NOMO-1 (cell line): ENCODE measurements at regions not wholly inside any gene's neighbourhood (a gene's known extent, or its start where the extent isn't known, plus 50 kb on each side); places are given as distances from the start of the nearest gene placed in this dataset.

Experiments used
- DNase-seq, 2 experiments: peaks; one replicate each; lab custom pipeline; 2025; ENCODE audit not compliant: unreplicated experiment in 2 of 2; lab: John Stamatoyannopoulos, UW

DNA sequence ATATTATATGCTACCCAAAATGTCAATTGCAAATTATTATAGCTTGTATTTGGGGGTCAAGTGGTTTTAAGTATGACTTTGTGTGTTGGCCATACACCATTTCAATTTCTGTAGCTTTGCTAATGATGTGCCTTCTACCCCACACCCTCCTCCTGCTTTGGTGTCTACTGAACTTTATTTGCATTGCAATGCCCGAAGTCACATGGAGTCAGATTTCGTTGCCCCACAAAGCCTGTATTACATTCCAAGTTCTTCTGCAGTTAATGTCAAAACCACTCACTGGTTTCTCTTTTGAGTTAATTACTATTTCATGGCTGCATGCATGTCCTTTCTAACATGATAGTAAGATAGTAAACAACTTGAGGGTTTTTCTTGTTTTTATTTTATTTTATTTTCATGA, 528.9 kb downstream of the RIT2 start:
- DNase-seq: no peak

DNA sequence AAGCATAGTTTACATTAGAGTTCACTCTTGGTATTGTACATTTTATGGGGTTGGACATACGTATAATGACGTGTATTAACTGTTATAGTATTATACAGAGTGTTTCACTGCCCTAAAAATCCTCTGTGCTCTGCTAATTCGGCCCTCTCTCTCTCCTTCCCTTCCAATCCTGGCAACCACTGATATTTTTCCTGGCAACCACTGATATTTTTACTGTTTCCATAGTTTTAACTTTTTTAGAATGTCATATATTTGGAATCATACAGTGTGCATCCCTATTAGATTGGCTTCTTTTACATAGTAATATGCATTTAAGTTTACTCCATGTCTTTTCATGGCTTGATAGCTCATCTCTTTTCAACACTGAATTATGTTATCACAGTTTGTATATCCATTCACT, 526.7 kb downstream of the RIT2 start:
- no peak for DNase-seq

- no peak for DNase-seq
These were observed 510.7 kb downstream of the RIT2 start for GRCh38 chr18:42604820-42605219.

DNA sequence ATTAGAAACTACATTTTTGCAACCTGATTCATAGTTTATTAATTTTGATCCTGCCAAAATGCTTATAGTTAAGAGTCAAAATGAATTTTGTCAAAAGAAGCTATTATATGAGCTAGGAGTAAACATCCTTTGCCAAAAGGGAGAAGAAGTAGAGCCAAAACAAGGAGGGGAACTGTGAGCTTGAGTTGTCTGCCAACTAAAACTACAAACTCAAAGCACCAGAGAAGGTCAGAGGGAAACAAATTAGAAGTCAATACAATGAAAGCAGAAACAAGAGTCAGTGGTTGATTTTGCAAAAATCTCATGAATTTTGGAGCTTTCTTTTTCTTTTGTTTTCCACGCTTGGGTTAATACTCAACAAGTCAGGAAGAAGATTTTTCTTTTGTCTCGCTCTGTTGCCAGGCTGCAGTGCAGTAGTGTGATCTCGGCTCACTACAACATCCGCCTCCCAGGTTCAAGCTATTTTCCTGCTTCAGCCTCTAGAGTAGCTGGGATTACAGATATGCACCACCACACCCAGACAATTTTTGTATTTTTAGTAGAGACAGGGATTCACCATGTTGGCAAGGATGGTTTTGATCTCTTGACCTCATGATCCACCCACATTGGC, 508.5 kb downstream of the RIT2 start:
- no peak for DNase-seq

DNA sequence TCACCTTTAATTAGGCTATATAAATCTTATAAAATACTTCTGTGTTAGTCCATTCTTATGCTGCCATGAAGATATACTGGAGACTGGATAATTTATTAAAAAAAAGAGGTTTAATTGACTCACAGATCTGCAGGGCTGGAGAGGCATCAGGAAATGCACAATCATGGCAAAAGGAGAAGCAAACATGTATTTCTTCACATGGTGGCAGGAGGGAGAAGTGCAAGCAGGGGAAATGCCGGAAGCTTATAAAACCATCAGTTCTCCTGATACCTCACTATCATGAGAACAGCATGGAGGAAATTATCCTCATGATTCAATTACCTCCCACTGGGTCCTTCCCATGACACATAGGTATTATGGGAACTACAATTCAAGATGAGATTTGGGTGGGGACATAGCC, 504.4 kb downstream of the RIT2 start:
- no peak for DNase-seq

GRCh38 chr18:42614619-42615293, 500.7 kb downstream of the RIT2 start:
- no peak for DNase-seq

GRCh38 chr18:42617221-42617620, 498.3 kb downstream of the RIT2 start:
- no peak for DNase-seq

DNA sequence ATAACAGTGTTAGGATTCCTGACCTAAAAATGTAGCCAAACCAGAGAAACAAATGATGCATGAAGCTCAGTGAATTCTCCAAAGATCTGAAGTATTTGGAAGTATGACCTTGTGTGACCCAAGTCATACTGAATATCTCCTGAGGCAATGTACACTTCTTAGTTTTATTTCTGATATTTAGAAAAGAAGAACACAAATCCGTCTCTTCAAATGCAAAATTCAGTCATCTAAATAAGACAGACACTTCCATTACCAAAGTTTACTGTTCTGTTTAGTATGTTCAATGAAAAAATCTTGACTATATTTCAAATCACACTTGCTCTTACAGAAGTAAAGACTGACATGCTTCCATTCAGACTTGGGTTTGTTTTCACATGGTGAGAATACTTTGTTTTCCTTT, 495.7 kb downstream of the RIT2 start:
- no peak for DNase-seq

DNA sequence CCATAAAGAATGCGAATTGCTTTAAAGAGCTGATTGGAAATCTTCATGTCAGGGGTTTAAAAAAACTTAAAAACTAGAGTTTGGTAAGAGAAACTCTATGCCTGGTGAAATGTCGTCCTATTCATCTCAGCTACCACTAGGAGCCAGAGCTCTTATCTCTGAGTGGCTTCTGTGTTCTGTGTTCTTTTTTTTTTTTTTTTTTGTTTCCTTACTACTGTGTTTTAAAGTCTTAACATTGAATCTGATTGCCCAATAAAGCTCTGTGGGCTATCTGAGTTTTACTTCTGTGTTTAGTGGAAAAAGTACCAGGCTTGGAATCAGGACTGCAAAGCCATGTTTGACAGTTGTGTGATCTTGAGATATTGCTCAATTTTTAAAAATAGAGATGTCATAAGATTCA, 494.8 kb downstream of the RIT2 start:
- no peak for DNase-seq

DNA sequence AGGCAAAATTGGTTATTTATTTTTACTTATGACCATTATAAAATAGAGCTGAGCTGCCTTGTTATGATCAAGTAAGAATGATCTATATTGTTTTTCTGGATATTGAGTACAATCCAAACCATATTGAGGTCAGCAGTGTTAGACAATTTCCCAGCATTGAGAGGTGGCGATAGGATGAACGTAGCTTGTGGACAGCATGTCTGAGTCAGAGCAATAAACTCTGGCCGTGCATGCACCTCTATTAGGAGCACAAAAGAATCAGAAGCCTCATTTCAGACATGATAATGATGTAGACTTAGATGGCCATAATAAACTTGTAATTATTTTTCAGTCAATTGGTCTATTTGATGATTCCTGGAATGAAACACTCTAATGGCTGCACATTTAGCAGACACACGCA, 491.6 kb downstream of the RIT2 start:
- DNase-seq: no peak

DNA sequence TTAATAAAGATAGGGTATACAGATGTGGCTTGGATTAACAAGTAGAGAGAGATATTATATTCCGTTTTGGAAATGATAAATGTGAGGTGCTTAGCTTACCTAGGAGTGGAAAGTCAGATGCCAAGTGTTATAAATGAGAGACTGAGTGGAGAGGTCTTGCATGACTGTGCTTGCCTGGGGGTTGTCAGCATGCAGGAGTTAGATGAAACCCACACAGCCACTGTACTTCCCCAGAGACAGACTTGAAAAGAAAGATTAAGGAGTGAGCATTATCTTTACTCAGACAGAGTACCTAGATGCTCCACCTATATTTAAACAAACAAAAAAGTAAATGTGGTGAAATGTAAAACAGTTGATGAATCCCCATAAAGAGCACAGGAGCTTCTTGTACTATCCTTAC, 482.7 kb downstream of the RIT2 start:
- no peak for DNase-seq

- DNase-seq: no peak
These were observed 480.0 kb downstream of the RIT2 start for GRCh38 chr18:42635378-42636048.

GRCh38 chr18:42636309-42636708, 479.2 kb downstream of the RIT2 start:
- DNase-seq: no peak

GRCh38 chr18:42640160-42640559, 475.3 kb downstream of the RIT2 start:
- no peak for DNase-seq

DNA sequence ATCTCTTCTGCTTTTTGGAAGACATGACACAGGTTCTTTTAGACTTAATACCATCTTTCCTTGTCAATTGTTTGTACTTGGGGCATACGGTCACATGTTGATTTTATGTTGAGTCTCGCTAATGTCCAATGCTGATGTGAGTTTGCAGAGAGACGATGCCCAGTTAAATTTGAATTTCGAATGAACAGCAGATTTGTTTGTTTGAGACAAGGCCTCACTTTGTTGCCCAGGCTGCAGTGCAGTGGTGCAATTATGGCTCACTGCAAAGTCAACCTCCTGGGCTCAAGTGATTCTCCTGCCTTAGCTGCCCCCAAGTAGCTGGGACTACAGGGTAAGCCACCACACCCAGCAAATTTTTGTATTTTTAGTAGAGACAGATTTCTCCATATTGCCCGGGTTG, 473.5 kb downstream of the RIT2 start:
- no peak for DNase-seq

GRCh38 chr18:42644729-42645131, 470.8 kb downstream of the RIT2 start:
- DNase-seq: no peak

GRCh38 chr18:42649331-42650035, 466.0 kb downstream of the RIT2 start:
- no peak for DNase-seq

DNA sequence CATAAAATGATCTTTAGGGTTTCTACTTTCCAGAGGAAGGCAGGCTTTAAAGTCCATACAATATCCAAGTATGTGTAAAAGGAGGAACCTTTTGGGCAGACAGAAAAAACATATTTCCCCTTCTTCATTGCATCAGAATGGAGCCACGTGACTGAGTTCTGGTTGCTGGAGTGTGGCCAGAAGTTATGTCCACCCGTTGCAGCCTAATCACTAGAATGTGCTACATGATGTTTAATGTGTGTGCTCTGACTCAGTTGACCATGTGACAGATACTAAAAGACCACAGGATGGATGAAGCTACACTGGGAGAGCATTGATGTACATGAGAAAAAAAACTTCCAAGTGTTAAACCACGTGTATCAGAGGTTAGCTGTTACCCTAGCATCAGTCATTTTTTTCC, 460.9 kb downstream of the RIT2 start:
- peak; percentile 26 for DNase-seq

DNA sequence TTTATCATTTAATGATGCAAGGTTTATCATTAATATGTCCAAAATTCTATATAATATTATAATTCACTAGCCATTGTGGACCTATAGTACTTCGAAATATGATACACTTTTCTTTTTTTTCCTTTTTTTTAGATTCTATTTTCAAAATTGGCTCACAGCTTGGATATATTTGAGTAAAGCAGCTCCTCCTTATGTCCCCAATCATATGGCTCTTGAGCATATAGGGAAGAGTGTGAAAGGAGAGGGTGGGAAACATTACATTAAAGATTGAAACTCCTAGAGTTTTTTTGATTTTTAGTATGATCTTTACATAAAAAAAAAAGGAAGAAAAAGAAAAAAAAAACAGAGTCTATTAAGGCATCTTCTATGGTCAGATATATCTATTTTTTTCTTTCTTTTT, 457.9 kb downstream of the RIT2 start:
- DNase-seq: no peak

GRCh38 chr18:42658171-42658570, 457.3 kb downstream of the RIT2 start:
- no peak for DNase-seq

- DNase-seq: no peak
These were observed 456.3 kb downstream of the RIT2 start for GRCh38 chr18:42659187-42659586.

DNA sequence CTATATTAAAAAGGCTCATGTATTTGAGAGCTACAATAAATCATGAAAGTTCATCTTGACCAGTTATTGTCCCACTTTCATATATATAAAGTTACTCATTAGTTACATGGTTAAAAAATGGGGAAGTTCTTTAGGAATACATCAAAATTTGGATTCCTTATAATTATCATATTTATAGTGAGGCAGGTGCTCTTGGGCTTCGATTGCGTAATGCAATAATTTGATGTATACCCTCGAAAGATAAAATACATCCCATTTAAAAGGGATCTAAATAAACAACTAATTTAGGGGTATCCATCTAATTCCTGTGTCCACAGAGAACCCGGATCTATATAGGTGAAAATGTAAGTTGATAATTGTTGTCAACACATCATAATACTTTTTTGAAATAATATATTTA, 444.6 kb downstream of the RIT2 start:
- DNase-seq: no peak
